NCI-H2029 treated with DMSO at 0.1 percent for 48 hours (cell line): ENCODE measurements at regions not wholly inside any gene's neighbourhood (a gene's known extent, or its start where the extent isn't known, plus 50 kb on each side); places are given as distances from the start of the nearest gene placed in this dataset.
"Not testable (repeated sequence)": the region's sequence is repeated elsewhere in the genome, so short reads cannot be mapped to it uniquely, and the experiment has no call there.

Experiments used
- DNase-seq: peaks from one replicate; lab custom pipeline; 2025; lab: John Stamatoyannopoulos, UW

DNA sequence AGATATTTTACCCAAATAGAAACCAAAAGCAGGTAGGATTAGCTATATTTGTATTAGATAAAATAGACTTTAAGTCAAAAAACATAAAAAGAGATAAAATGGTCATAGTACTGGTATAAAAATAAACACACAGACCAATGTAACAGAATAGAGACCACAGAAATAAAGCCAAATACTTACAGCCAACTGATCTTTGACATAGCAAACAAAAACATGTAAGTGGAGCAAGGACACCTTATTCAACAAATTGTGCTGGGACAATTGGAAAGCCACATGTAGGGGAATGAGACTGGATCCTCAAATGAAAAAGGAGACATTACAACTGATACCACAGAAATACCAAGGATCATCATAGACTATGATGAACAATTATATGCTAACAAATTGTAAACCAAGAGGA lies 94.5 kb upstream of the SIRPG start:
- DNase-seq = no peak

DNA sequence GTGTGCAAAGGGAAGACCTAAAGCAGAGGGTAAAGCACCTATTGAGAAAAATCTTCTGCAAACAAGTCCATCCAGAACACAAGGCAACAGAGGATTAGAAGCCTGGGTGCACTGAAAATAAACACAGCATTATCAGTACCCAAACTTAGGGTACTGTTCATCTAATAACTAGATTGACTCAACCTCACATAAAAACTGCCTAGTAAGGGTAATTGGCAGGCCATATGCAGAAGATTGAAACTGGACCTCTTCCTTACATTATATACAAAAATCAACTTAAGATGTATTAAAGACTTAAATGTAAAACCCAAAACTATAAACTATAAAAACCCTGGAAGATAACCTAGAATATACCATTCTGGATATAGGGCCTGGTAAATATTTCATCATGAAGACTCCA lies 91.2 kb upstream of the SIRPG start:
- no peak for DNase-seq

DNA sequence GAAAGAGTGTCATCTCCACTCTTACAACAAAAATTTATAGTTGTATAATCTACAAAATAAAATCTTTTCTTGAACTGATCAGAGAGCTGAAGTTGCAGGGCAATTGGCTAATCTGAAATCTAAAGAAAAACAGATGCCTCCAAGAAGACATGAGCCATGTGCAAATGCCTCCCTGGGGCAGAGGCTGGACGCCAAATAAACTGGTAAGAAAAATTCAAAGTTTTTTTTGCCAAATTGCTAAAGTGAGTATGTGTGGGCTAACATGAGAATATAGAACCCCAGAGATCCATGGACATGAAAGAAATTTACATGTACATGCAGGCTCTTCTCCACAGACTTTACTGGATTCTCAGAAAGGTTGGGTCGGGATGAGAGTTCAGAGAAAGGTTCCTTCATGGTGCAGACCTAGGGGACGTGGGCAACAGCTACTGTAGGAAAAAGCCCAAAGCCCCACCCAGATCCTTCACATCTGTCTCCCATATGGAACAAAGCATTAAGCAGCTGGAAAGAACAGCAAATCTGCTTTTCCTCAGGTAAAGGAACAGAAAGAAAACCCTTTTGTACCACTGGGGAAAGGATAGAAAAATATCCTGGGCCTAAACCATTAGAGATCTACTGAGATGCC lies 90.5 kb upstream of the SIRPG start:
- no peak for DNase-seq

DNA sequence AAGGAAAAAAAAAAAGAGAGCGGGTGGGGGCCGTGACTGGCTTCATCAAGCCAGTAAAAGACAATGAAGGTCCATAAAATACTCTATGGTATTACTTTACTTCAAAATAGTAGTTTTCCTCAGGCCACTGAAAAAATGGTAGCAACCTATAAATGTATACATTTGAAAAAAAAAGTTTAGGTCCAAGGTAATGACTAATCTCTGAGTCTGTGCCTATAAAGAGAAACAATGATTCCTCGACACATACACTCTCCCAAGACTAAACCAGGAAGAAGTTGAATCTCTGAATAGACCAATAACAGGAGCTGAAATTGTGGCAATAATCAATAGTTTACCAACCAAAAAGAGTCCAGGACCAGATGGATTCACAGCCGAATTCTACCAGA lies 84.5 kb upstream of the SIRPG start:
- DNase-seq = not testable (repeated sequence)

DNA sequence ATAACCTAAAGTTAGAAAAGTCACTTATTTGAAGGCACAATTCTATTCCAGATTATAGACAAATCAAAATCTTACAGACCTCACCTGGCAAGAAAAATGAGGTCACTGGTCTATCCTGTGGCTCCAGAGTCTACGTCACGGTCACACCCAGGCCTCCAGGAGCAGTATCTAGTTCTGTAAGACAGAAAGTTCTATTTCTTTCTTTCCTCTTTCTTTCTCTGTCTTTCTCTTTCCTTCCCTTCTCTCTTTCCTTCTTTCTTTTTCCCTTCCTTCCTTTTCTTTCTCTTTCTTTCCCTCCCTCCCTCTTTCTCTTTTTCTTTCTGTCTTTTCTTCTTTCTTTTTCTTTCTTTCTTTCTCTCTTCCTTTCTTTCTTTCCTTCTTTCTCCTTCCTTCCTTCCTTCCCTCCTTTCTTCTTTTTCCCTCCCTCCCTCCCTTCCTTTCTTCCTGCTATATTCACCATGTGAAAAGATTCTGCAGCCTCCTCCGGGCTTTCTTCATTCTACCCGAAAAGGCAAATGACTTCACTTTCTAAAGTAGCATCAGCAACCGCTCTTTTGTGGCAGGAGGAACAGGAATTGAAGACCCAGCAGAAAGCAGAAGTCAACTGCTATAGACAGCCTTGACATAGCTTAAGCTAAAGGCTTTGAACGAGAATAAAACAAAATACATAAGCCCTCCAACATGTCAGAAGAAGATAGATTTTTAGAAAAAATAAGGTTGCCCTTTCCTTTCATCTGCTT lies 83.9 kb upstream of the SIRPG start:
- DNase-seq = no peak

DNA sequence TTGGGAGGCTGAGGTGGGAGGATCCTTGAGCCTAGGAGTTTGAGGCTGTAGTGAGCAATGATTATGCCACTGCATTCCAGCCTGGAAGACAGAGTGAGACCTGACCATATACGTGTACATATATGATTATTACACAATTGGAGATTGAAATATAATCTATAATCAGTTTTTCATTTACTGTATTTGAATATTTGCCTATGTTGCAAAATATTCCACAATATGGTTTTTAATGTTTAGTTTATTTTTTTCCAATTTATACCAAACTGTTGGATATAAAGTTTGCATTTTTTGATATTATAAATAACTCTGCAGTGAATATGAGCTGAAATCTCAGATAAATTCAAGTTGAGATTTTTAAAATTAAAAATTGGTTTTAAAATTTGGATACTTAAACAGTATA lies 79.6 kb upstream of the SIRPG start:
- no peak for DNase-seq

DNA sequence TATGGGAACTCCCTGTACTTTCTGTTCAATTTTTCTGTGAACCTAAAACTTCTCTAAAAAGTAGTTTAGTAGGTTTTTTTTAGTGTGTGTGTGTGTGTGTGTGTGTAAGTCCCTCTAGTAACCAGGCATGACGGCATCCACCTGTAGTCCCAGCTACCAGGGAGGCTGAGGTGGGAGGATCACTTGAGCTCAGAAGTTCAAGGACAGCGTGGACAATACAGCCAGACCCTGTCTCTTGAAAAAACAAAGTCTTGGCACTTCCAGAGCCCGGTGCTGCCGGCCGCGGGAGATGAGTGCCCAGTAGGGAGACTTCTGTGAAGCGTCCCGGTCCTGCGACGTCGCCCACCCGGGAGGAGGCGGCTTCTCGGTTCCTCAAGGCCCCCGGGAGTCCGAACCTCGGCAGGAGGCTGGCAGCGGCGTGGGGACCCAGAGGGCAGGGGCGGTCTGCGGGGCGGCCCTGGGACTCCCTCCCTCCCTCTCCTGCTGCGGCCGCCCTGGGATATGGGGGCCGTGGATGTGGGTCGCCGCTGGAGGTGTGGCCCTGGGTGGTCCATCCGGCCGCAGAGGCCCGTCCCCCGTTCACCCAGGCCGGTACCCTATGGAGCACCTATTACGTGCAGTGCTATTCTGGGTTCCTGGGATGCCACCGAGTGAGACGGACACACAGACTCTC lies 78.0 kb upstream of the SIRPG start:
- no peak for DNase-seq

DNA sequence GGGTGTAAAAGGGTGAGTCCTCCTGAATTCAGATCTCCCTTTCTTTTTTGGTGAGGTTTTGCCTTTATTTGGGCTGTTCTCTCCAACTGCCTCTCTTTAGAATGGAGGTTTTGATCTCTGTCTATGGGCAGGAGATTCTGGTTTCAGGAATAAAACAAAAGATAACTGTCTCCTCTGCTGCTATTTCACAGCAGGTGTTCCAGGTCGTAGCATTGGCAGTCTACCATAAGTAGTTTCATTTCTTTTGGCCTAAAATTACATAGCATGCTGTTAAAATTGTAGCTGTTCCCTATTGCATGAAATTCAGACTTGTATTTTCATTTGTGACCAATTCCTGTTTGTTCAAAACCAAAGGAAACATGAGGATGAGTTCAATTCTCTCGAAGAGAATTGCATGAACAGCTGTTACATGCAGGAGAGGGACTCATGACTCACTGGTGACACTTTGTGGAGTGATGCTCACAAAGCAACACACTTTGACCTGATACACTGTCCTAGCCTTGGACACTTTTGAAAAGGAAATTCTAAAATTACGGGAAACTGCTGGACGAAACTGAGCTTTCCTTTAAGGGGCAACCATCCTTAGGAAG lies 76.8 kb upstream of the SIRPG start:
- DNase-seq = no peak

DNA sequence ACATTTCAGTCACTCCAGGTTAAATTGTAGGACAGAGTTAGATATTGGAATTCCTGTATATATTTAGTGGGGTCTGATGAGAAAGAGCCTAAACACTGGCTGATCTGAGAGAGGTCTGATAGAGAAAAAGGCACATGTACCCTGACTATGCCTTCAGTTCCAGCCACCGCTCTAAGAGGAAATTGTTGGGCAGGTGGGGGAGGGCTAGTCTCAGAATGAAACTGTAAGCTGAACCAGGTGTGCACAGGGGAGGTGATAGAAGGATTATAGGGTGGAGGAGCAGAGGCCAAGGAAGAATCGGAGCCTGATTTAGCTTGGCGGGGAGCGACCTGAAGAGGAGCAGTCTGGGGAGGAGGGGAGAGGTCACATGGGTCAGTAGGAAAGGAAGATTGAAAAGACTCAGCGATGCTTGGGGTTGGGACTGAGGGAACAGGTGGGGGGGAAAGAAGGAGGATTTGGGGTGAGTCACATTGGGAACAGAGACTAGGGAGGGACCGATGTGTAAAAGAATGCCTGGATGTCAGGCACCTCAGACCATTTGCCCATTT lies 74.3 kb upstream of the SIRPG start:
- DNase-seq = not testable (repeated sequence)

DNA sequence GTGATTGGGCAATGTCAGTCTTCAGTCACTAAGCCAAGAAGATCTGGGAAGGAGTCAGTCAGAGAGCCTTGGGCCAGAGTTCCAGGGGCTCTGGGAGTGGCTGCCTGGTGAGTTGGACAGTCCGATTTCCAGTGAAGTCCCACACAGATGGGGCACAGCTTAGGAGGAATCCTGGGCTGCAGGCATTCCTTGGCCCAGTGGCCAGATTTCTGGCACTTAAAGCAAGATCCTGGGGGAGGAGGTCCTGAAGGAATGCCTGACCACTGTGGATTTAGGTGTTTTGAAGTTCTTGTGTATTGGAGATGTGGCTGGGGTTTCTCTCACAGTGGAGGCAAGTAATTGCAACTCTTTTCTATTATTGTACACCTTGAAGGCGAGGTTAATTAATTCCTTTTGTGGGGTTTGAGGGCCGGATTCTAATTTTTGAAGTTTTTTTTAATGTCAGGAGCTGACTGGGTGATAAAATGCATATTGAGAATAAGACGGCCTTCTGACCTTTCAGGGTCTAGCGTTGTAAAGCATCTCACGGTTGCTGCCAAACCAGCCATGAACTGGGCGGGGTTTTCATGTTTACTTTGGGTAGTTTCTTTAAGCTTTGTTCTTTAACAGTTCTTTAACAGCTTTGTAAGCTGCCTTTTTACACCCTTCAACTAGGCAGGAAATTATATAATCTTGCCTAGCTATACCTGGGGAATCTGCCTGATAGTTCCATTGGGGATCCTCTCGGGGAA lies 73.6 kb upstream of the SIRPG start:
- DNase-seq = not testable (repeated sequence)

DNA sequence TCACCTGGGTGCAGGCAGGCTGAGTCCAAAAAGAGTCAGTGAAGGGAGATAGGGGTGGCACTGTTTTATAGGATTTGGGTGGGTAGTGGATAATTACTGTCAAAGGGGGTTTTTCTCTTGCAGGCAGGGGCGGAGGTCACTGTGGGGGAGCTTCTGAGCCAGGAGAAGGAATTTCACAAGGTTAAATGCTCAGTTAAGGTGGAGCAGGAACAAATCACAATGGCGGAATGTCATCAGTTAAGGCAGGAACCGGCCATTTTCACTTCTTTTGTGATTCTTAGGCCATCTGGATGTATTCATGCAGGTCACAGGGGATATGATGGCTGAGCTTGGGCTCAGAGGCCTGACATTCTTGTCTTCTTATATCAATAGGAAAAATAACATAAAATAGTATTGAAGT lies 69.7 kb upstream of the SIRPG start:
- DNase-seq = not testable (repeated sequence)

DNA sequence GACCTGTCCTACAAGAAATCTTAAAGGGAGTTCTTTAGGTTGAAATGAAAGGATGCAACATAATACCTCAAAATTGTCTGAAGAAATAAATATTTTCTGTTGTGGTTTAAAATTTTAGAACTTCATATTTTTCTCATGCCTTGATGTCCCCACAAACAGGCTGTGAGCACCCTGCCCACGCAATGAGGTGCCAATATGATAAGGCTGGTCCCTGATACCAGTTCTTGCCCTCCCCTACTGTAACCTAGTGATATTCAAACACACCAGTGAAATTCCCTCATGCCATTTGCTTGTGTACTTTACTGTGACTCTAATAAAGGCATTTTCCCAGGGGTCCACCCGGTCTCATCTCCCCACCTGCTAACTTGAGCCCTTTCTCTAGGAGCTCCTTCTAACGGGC lies 67.3 kb upstream of the SIRPG start:
- no peak for DNase-seq

DNA sequence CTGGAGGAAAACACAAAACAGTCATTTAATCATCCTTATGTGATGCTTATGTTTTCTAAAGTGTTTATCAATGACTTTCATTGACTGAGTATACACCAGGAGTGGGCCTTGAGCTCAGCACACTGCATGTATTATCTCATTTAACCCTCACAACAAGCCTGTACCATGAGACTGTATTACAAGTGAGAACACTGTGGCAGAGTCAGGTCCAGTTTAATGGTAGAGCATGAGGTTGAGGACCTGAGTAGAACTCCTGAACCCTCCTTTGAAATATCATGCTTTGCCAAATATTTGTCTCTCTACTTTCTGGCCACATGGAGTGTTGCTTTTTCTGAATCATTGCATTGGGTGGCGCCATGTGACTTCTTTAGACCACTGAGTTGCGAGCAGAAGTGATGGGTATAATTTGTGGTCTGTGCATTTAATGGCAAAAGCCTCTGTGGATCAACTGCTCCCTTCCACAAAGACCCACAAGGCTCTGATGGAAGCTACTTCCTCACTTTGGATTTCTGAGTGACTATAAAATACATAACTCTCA lies 65.0 kb upstream of the SIRPG start:
- no peak for DNase-seq

DNA sequence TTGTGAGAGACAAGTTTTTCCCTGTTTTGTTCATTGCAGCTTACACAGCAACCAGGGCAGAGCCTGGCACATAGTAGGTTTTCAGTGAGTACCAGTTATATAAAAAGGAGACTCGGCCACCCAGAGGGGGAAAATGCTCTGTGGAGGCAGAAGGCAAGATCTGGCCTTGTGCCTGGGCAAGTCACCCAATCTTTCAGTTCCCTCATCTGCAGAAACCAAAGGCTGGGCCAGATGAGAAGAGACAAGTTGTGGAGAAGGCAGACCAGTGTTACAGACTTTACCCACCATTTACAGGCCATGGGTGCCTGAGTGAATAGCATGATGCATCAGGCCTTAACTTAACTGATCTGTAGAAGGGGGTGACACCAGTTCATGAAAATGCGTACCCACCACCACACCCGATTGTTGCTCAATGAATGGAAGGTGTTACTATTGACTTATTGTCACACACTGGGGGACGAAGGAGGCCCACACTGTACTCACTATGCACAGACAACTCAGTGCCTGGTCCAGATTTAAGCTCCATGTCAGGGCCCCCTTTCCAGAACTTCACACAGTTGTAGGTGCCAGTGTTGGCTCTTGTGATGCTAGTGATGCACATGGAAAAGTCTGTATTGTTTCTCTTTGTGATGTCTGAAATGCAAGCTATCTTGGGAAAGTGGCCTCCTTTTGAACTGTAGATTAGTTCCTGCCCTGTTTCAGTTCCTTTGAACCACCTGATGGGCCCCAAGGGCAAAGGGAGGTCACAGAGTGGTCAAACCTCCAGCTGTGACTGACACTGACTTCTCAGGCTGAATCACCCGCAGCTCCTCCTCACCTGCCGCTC lies 64.3 kb upstream of the SIRPG start:
- no peak for DNase-seq

DNA sequence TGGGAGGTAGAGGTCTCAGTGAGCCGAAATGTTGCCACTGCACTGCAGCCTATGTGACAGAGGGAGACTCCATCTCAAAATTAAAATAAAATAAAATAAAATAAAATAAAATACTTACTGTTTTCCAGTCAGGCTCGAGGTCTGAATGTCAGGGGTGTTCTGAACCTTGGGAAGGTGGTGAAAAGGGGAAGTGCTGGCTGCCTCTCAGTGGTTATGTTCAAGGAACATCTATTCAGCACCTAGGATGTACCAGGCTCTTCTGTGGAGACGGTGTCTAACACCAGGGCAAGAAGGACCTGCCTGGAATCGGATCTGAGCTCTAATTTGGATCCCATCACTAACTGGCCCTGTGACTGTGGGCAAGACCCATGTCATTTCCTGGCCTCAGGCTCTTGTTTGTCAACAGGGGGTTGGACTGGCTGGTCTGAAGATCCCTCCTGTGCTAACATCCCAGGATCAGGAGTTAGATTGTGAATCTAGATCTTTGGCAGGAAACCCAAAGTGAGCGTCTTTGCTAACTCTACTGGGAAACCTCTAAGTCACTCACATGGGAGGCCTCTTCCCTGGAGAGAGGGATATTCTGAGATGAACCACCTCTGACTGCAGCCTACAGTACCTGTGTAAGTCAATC lies 63.4 kb upstream of the SIRPG start:
- no peak for DNase-seq

DNA sequence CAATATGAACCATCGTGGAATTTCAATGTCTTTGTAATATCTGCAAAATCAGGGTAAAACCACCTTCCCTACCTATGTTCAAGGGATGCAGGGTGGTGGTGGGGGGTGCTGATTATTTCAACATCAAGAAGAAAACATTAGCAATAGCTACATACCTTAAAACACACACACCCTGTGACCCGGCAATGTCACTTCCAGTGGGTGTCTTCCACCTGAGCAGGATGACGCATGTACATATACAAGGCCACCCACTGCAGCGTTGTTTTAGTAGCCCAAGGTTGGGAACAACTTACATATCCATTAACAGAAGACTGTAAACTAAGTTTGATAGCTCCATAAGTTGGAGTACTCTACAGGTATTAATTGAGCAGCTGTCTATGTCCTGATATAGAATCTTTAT lies 62.6 kb upstream of the SIRPG start:
- no peak for DNase-seq

DNA sequence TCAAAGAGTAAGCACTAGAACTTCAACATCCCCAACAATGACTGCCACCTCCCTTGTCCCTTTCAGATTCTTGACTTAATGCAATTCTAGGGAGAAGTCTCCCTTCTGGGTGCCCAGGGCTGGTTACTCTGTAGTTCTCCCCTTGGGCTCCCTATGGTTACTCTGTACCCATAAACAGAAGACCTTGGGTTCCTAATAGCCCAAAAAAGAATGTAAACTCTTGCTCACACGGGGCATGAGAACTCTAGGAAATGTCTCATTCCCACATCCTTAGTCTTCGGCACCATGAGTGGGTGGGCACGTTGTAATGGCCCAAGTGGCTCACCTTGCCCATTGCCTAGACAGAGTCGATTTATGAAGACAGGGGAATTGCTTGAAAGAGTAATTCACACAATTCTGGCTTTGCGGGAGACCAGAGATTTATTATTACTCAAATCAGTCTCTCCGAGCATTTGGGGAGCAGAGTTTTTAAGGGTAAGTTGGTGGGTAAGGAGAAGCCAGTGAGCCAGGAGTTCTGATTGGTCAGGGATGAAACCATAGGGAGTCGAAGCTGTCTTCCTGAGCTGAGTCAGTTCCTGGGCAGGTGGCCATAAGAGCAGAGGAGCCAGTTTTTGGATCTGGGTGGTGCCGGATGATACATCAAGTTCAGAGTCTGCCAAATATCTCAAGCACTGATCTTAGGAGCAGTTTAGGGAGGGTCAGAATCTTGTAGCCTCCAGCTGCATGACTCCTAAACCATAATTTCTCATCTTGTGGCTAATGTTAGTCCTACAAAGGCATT lies 61.2 kb upstream of the SIRPG start:
- DNase-seq = no peak

DNA sequence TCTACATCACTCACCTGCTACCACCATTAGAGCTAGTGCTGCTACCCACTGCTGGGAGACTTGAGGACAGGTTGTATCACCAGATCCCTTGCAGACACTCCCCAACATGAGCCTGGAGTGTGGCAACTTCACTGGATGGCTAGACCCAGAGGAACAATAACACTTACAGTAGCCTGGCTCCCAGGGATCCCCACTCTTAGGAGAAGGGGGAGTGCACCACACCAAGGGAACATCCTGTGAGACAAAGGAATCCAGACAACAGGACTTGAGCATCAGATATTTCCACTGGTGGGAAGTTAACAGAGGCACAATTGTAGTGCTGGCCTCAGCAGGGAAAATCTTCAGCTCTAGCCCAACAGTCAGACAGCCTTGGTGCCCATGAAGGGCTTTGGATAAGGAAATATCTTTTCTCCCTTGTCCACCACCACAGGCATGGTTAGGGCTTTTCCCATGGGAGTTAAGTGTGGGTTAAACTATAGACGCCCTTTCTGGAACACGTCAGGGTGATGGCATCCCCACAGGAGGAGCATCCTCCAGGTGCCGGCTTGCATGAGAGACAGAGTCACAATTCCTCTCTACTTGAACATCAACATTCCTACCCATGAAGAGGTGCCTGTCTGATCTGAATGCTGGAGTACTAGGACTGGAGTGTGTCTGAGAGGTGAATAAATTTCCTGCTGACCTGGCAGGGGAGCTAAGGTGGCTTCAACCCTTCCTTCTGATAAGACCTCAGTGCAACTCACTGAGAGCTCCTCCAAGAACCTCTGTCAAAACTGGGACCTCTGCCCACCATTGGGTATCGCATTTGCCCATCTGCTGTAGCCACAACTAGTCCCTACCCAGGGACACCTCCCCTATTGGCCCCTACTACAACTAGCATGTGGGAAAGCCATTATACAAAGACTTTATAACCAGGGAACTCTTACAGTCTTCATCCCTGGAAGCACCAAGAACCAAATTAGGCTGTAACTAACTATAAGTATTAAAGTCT lies 55.4 kb upstream of the SIRPG start:
- no peak for DNase-seq
